Effector memory CD4-positive, alpha-beta T cell (primary cell): ENCODE measurements at regions not wholly inside any gene's neighbourhood (a gene's known extent, or its start where the extent isn't known, plus 50 kb on each side); places are given as distances from the start of the nearest gene placed in this dataset.

Experiments used
- DNase-seq, 3 donors: peaks; one replicate each; pipeline ENCODE4 v3.0.0-alpha.2; 2020
- H3K27ac ChIP-seq: 2 replicates; pipeline ENCODE4 v1.7.0; 2013; ENCODE audit warnings: mild to moderate bottlenecking, low read length, moderate library complexity; ENCODE audit not compliant: insufficient read depth, poor library complexity, severe bottlenecking
- H3K27me3 ChIP-seq: replicated peaks from 2 replicates; pipeline ENCODE4 v1.7.0; 2013; ENCODE audit warnings: mild to moderate bottlenecking, low read length; ENCODE audit not compliant: insufficient read depth, control insufficient read depth, poor library complexity, severe bottlenecking
- H3K36me3 ChIP-seq: 2 replicates; pipeline ENCODE4 v1.7.0; 2013; ENCODE audit warnings: mild to moderate bottlenecking, low read length, moderate library complexity; ENCODE audit not compliant: control insufficient read depth, insufficient read depth
- H3K4me1 ChIP-seq: 2 replicates; pipeline ENCODE4 v1.7.0; 2013; ENCODE audit warnings: low read length, mild to moderate bottlenecking; ENCODE audit not compliant: control insufficient read depth, insufficient read depth, poor library complexity, severe bottlenecking
- H3K4me3 ChIP-seq: 2 replicates; pipeline ENCODE4 v1.7.0; 2013; ENCODE audit warnings: low read length, low read depth, mild to moderate bottlenecking; ENCODE audit not compliant: insufficient read depth, poor library complexity, severe bottlenecking
- H3K9me3 ChIP-seq: 2 replicates; pipeline ENCODE4 v1.7.0; 2013; ENCODE audit warnings: mild to moderate bottlenecking, low read length, moderate library complexity; ENCODE audit not compliant: control insufficient read depth

DNA sequence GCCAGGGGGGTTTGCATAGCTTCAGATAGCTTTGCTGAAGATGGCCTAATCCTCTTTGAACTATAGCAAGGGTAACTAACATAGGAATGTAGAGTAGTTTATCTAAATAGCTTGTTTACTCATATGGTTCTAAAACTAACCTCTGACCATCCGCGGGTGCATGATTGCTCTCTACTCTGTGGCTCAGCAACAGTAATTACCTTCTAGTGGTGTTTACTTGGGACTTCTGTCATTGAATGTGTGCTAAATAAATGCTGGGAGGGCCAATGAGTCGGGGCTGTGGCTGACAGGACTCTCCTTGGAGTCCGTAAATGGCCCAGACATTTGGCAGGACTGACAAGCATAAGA, 1461.9 kb downstream of the UQCRFS1 start:
- no peak overlapping the region for H3K27ac ChIP-seq
- H3K4me1 ChIP-seq, result no peaks in the 10 kb centered on the region
- H3K36me3 ChIP-seq, result no peaks in the 10 kb centered on the region
- no peak for DNase-seq
- no peaks in the 10 kb centered on the region for H3K9me3 ChIP-seq
- H3K4me3 ChIP-seq, result no peak overlapping the region
- H3K27me3 ChIP-seq, result no peaks in the 10 kb centered on the region

DNA sequence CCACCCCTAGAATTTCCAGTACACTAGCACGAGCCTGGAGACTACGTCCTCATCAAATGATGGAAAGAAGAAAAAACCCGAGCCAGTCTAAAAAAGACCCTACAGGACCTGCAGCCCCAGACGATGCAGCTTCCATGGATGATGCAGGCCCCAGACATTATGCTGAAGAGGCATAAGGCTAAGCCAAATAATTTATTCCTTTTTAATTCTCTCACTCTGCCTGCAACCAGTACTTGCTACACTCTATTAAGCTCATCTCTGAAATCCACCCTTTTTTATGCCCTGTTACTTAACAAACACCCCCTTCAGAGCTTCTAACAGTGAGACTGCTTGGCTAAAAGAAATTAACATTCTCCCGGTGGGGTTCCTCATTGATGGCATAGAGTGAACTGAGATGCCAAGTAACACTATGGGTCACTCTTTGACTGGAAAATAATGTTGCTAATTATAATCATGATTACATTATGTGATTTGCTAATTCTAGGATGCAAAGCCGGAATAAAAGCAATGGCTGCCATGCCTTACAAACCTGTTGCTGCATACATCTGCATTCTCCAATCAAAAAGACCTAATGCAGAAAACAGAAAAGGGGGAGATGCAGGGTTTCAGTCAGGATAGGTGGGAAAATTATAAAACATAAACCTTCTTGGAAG, 1462.4 kb downstream of the UQCRFS1 start:
- DNase-seq, result no peak
- H3K27ac ChIP-seq, result no peak overlapping the region
- H3K9me3 ChIP-seq, result no peaks in the 10 kb centered on the region
- H3K36me3 ChIP-seq, result no peaks in the 10 kb centered on the region
- H3K4me1 ChIP-seq, result no peaks in the 10 kb centered on the region
- H3K4me3 ChIP-seq, result no peak overlapping the region
- H3K27me3 ChIP-seq, result no peaks in the 10 kb centered on the region

GRCh38 chr19:27748551-27749152, 1464.3 kb downstream of the UQCRFS1 start:
- Histone ChIP-seq H3K9me3 (no peaks in the 10 kb centered on the region), H3K27ac (no peak overlapping the region), H3K4me3 (no peak overlapping the region), H3K27me3 (no peaks in the 10 kb centered on the region), H3K4me1 (no peaks in the 10 kb centered on the region), H3K36me3 (no peaks in the 10 kb centered on the region)
- no peak for DNase-seq

DNA sequence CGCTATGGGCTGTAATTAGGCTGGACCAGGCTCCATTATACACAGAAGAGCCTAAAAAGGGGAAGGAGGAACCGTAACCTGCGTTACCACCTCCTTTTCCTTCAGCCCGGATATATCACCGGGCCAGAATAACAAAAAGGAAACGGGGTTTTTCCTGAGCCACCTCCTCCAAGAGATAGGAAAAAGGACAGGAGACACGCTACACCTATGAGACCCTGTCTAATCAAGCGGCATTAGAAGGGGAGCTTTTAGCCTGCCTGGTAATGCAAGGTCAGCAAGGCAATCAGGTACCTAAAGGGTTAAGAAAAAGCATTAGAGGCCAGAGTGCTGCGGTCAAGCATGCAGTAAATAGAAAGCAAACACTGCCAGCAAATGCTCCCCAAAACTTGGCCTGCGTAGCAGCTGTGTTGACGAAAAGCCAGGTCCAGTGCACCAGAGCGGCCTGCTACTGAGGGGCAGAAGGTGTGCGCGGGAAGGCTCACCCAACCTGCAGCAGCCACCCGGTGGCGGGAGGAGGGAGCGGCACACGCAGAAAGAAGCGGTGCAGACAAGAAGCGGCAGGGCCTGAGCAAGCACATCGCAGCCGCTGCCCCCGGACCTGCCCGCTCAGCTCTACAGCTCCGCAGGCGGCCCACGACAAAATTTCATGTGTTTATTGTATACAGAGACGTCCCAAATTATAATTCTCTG, 1466.1 kb downstream of the UQCRFS1 start:
- Histone ChIP-seq H3K36me3 (no peaks in the 10 kb centered on the region), H3K27me3 (no peaks in the 10 kb centered on the region), H3K4me1 (no peaks in the 10 kb centered on the region), H3K4me3 (no peak overlapping the region), H3K27ac (no peak overlapping the region), H3K9me3 (no peaks in the 10 kb centered on the region)
- DNase-seq, result no peak

- DNase-seq, result no peak
- no peaks in the 10 kb centered on the region for H3K4me1 ChIP-seq
- H3K27ac ChIP-seq, result no peak overlapping the region
- no peaks in the 10 kb centered on the region for H3K27me3 ChIP-seq
- no peaks in the 10 kb centered on the region for H3K36me3 ChIP-seq
- H3K4me3 ChIP-seq, result no peak overlapping the region
- no peaks in the 10 kb centered on the region for H3K9me3 ChIP-seq
Measured at GRCh38 chr19:27745978-27746542, 1466.9 kb downstream of the UQCRFS1 start.

GRCh38 chr19:27744926-27745768, 1467.8 kb downstream of the UQCRFS1 start:
- no peak for DNase-seq
- H3K4me3 ChIP-seq, result no peak overlapping the region
- H3K36me3 ChIP-seq, result no peaks in the 10 kb centered on the region
- no peak overlapping the region for H3K27ac ChIP-seq
- no peaks in the 10 kb centered on the region for H3K4me1 ChIP-seq
- no peaks in the 10 kb centered on the region for H3K9me3 ChIP-seq
- no peaks in the 10 kb centered on the region for H3K27me3 ChIP-seq

- Histone ChIP-seq H3K36me3 (peaks cover 3% of the 10 kb centered on the region), H3K4me3 (no peak overlapping the region), H3K27me3 (no peaks in the 10 kb centered on the region), H3K9me3 (no peaks in the 10 kb centered on the region), H3K4me1 (no peaks in the 10 kb centered on the region), H3K27ac (no peak overlapping the region)
- DNase-seq, result no peak
Measured at GRCh38 chr19:27742041-27742440, 1470.9 kb downstream of the UQCRFS1 start.

DNA sequence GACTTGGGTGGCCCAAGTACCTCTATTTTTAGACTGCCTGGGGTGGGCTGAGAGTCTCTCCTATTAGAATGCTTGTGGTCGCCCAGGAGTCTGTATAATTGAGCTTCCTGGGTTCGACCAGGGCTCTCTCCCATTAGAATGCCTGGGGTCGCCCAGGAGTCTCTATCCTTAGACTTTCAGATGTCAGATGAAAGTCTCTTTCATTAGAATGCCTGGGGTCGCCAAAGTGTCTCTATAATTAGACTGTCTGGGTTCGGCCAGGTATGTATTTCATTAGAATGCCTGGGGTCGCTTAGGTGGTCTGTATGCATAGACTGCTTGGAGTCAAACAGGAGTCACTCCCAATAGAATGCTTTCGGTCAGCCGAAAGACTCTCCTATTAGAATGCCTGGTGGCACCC, 1471.7 kb downstream of the UQCRFS1 start:
- Histone ChIP-seq H3K4me3 (no peak overlapping the region), H3K9me3 (no peaks in the 10 kb centered on the region), H3K4me1 (no peaks in the 10 kb centered on the region), H3K27me3 (no peaks in the 10 kb centered on the region), H3K36me3 (peaks cover 3% of the 10 kb centered on the region), H3K27ac (no peak overlapping the region)
- DNase-seq, result no peak

DNA sequence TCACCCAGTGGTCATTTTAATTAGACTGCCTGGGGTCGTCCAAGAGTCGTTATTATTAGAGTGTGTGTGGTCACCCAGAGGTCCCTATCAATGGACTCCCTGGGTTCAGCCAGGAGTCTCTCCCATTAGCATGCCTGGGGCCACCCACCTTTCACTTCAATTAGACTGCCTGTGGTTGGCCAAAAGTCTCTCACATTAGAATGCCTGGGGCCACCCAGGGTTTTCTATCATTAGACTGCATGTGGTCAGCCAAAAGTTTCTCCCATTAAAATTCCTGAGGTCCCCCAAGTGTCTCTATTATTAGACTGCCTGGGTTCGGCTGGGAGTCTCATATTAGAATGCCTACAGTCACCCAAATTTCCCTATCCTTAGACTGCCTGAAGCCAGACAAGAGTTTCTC, 1472.6 kb downstream of the UQCRFS1 start:
- Histone ChIP-seq H3K27me3 (no peaks in the 10 kb centered on the region), H3K9me3 (no peaks in the 10 kb centered on the region), H3K4me3 (no peak overlapping the region), H3K36me3 (peaks cover 3% of the 10 kb centered on the region), H3K4me1 (no peaks in the 10 kb centered on the region), H3K27ac (no peak overlapping the region)
- DNase-seq, result no peak
